ACHN (cell line): ENCODE measurements at regions not wholly inside any gene's neighbourhood (a gene's known extent, or its start where the extent isn't known, plus 50 kb on each side); places are given as distances from the start of the nearest gene placed in this dataset.

Experiments
- DNase-seq: peaks from one replicate; pipeline ENCODE4 v3.0.0-alpha.2; 2015
- in situ Hi-C: cut with HindIII; loops from 2 replicates; pipeline ENCODE4 v1.10.0; 2017; ENCODE audit warnings: low sequenced_read_pairs, low pct_ligation_motif_present, low pct_unique_long_range_greater_than_20kb

- in situ Hi-C loops = no loop called here
- DNase-seq = no peak
Observed at GRCh38 chr6:164897523-164898235, 411.7 kb downstream of the C6orf118 start.

- no peak for DNase-seq
- in situ Hi-C loops = no loop called here
Observed at GRCh38 chr6:164889980-164890379, 419.4 kb downstream of the C6orf118 start.

- in situ Hi-C loops = no loop called here
- no peak for DNase-seq
Observed at GRCh38 chr6:164887660-164888059, 421.7 kb downstream of the C6orf118 start.

- DNase-seq = no peak
- in situ Hi-C loops = no loop called here
Observed at GRCh38 chr6:164882236-164882635, 427.2 kb downstream of the C6orf118 start.

GRCh38 chr6:164871783-164872182 lies 437.6 kb downstream of the C6orf118 start:
- DNase-seq = no peak
- in situ Hi-C loops = no loop called here

- no peak for DNase-seq
- in situ Hi-C loops = no loop called here
Observed at GRCh38 chr6:164870164-164870563, 439.2 kb downstream of the C6orf118 start.

- in situ Hi-C loops = no loop called here
- no peak for DNase-seq
Observed at GRCh38 chr6:164861967-164862366, 447.4 kb downstream of the C6orf118 start.

- in situ Hi-C loops = no loop called here
Observed at GRCh38 chr6:164859816-164860215, 449.6 kb downstream of the C6orf118 start.

GRCh38 chr6:164856138-164856537 lies 453.3 kb downstream of the C6orf118 start:
- DNase-seq = no peak
- in situ Hi-C loops = no loop called here

More at GRCh38 chr6:164859816-164860215, 449.6 kb downstream of the C6orf118 start:
- DNase-seq = no peak

- in situ Hi-C loops = no loop called here
- DNase-seq = no peak
Observed at GRCh38 chr6:164855281-164855680, 454.1 kb downstream of the C6orf118 start.

- DNase-seq = no peak
- in situ Hi-C loops = no loop called here
Observed at GRCh38 chr6:164854526-164854925, 454.9 kb downstream of the C6orf118 start.

GRCh38 chr6:164845773-164846172 lies 463.6 kb downstream of the C6orf118 start:
- DNase-seq = no peak
- in situ Hi-C loops = no loop called here

GRCh38 chr6:164842085-164842484 lies 467.3 kb downstream of the C6orf118 start:
- DNase-seq = no peak
- in situ Hi-C loops = no loop called here

GRCh38 chr6:164838068-164838615 lies 471.3 kb downstream of the C6orf118 start:
- in situ Hi-C loops = no loop called here
- no peak for DNase-seq

GRCh38 chr6:164836486-164836885 lies 472.9 kb downstream of the C6orf118 start:
- DNase-seq = no peak
- in situ Hi-C loops = no loop called here

- no peak for DNase-seq
- in situ Hi-C loops = no loop called here
Observed at GRCh38 chr6:164832410-164832809, 477.0 kb downstream of the C6orf118 start.

GRCh38 chr6:164827537-164827936 lies 481.9 kb downstream of the C6orf118 start:
- in situ Hi-C loops = no loop called here

GRCh38 chr6:164826831-164827468 lies 482.5 kb downstream of the C6orf118 start:
- DNase-seq = no peak
- in situ Hi-C loops = no loop called here

More at GRCh38 chr6:164827537-164827936, 481.9 kb downstream of the C6orf118 start:
- no peak for DNase-seq

- no peak for DNase-seq
- in situ Hi-C loops = no loop called here
Observed at GRCh38 chr6:164825386-164825785, 484.0 kb downstream of the C6orf118 start.

- in situ Hi-C loops = no loop called here
- no peak for DNase-seq
Observed at GRCh38 chr6:164817662-164818061, 491.7 kb downstream of the C6orf118 start.
